Astrocyte (in vitro differentiated cells and primary cell): ENCODE measurements at regions not wholly inside any gene's neighbourhood (a gene's known extent, or its start where the extent isn't known, plus 50 kb on each side); places are given as distances from the start of the nearest gene placed in this dataset.
A peak's percentile ranks its signal among the peaks of the same experiment; 100 is the strongest.

Experiments
- DNase-seq: peaks from one replicate; pipeline ENCODE4 v3.0.0-alpha.2; 2010; ENCODE audit warnings: low read depth
- FAIRE-seq: peaks from 2 replicates; lab custom pipeline; 2011; peaks lifted over from hg19 to GRCh38; lab: Jason Lieb, UNC
- H2AFZ ChIP-seq: 2 replicates; pipeline ENCODE4 v1.6.0; 2012; ENCODE audit warnings: low read depth, low read length, inconsistent platforms
- H3K27ac ChIP-seq: 2 replicates; pipeline ENCODE4 v1.5.1; 2011; ENCODE audit warnings: low read depth, low read length, inconsistent platforms
- H3K27me3 ChIP-seq: 2 replicates; pipeline ENCODE4 v1.6.0; 2011; ENCODE audit warnings: low read length, inconsistent platforms; ENCODE audit not compliant: insufficient read depth
- H3K36me3 ChIP-seq: 2 replicates; pipeline ENCODE4 v1.5.1; 2011; ENCODE audit warnings: low read length, inconsistent platforms; ENCODE audit not compliant: insufficient read depth
- H3K4me1 ChIP-seq: 2 replicates; pipeline ENCODE4 v1.5.1; 2011; ENCODE audit warnings: low read length, inconsistent platforms; ENCODE audit not compliant: insufficient read depth
- H3K4me2 ChIP-seq: 2 replicates; pipeline ENCODE4 v1.6.0; 2012; ENCODE audit warnings: low read length, inconsistent platforms
- H3K4me3 ChIP-seq: 2 replicates; pipeline ENCODE4 v1.5.1; 2011; ENCODE audit warnings: low read depth, mild to moderate bottlenecking, low read length, inconsistent platforms; ENCODE audit not compliant: insufficient read depth
- H3K79me2 ChIP-seq: 2 replicates; pipeline ENCODE4 v1.6.0; 2012; ENCODE audit warnings: mild to moderate bottlenecking, low read length, inconsistent platforms; ENCODE audit not compliant: insufficient read depth
- H3K9ac ChIP-seq: 2 replicates; pipeline ENCODE4 v1.6.0; 2012; ENCODE audit warnings: mild to moderate bottlenecking, low read length, inconsistent platforms
- H3K9me3 ChIP-seq: 2 replicates; pipeline ENCODE4 v1.5.1; 2012; ENCODE audit warnings: low read depth, mild to moderate bottlenecking, low read length, inconsistent platforms; ENCODE audit not compliant: insufficient read depth
- H4K20me1 ChIP-seq: 2 replicates; pipeline ENCODE4 v1.6.0; 2012; ENCODE audit warnings: low read length, inconsistent platforms; ENCODE audit not compliant: insufficient read depth
- H3K27ac Mint-ChIP-seq: one replicate; pipeline ENCODE4 v1.8.0; 2021; ENCODE audit warnings: mild to moderate bottlenecking, mixed read lengths; ENCODE audit not compliant: unreplicated experiment
- H3K27me3 Mint-ChIP-seq: one replicate; pipeline ENCODE4 v1.8.0; 2021; ENCODE audit warnings: low read depth, mixed read lengths; ENCODE audit not compliant: unreplicated experiment
- H3K36me3 Mint-ChIP-seq: one replicate; pipeline ENCODE4 v1.8.0; 2021; ENCODE audit warnings: low read depth, mixed read lengths; ENCODE audit not compliant: unreplicated experiment
- H3K4me1 Mint-ChIP-seq: one replicate; pipeline ENCODE4 v1.8.0; 2021; ENCODE audit warnings: low read depth, mixed read lengths; ENCODE audit not compliant: unreplicated experiment
- H3K4me3 Mint-ChIP-seq: one replicate; pipeline ENCODE4 v1.8.0; 2021; ENCODE audit warnings: mild to moderate bottlenecking, moderate library complexity, mixed read lengths; ENCODE audit not compliant: unreplicated experiment
- H3K9me3 Mint-ChIP-seq: one replicate; pipeline ENCODE4 v1.8.0; 2021; ENCODE audit warnings: mild to moderate bottlenecking, mixed read lengths; ENCODE audit not compliant: unreplicated experiment
- EZH2 ChIP-seq: IDR thresholded peaks from 2 replicates; pipeline ENCODE4 v1.6.1; 2012; ENCODE audit warnings: mild to moderate bottlenecking, low read length, inconsistent platforms; ENCODE audit not compliant: insufficient read depth
- TF ChIP-seq, protein P1 (sequence below): IDR thresholded peaks from 2 replicates; pipeline ENCODE4 v1.5.1; 2011; ENCODE audit warnings: low read depth, mild to moderate bottlenecking, inconsistent platforms, low read length, moderate library complexity; ENCODE audit not compliant: insufficient read depth

DNA sequence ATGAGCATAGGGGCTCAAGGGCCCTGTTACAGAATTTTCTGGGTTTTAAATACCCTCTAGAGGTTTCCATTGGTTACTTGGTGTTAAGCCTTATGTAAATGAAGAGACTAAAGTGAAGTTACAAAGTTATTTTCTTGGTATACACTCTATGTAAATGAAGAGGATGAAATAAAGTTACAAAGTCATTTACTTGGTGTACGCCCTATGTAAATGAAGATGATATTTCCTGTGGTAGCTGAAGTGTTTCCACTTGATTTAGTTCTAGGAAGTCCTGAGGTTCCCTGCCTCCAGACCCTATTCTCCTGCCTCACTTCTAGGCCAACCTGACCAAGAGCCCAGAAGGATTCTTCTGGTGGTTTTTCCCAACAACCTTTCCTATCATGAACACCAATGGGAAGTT, 126.1 kb downstream of the SPTSSA start:
- DNase-seq: no peak
- no peak overlapping the region for H3K4me3 Mint-ChIP-seq

DNA sequence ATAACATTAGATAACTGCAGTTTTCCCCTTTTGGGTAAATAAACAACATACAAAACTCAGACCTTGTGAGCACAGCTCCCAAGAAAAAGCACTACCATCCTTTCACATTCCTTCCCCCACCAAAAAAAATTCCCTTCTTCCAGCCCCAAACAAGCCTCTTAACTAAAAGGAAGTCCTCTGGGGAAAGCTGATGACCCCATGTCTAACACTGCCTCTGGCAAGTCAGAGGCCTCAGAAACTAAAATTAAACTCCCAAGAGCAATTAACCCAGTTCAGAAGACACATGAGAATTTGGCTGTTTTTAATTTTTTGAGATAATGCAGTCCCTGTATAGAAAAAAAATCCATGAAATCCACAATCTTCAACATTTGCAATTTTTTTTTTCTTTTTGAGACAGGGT, 127.7 kb downstream of the SPTSSA start:
- H3K9me3 Mint-ChIP-seq: no peaks in the 10 kb centered on the region
- H3K27me3 Mint-ChIP-seq: no peaks in the 10 kb centered on the region
- no peaks in the 10 kb centered on the region for H3K36me3 ChIP-seq
- no peaks in the 10 kb centered on the region for H3K4me1 ChIP-seq
- H3K9ac ChIP-seq: no peak overlapping the region
- H3K4me3 ChIP-seq: no peak overlapping the region
- no peak for TF ChIP-seq EZH2
- TF ChIP-seq, protein P1, sequence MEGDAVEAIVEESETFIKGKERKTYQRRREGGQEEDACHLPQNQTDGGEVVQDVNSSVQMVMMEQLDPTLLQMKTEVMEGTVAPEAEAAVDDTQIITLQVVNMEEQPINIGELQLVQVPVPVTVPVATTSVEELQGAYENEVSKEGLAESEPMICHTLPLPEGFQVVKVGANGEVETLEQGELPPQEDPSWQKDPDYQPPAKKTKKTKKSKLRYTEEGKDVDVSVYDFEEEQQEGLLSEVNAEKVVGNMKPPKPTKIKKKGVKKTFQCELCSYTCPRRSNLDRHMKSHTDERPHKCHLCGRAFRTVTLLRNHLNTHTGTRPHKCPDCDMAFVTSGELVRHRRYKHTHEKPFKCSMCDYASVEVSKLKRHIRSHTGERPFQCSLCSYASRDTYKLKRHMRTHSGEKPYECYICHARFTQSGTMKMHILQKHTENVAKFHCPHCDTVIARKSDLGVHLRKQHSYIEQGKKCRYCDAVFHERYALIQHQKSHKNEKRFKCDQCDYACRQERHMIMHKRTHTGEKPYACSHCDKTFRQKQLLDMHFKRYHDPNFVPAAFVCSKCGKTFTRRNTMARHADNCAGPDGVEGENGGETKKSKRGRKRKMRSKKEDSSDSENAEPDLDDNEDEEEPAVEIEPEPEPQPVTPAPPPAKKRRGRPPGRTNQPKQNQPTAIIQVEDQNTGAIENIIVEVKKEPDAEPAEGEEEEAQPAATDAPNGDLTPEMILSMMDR: no peak
- H3K9me3 ChIP-seq: no peaks in the 10 kb centered on the region
- DNase-seq (no peak), FAIRE-seq (no peak)
- no peaks in the 10 kb centered on the region for H4K20me1 ChIP-seq
- H3K79me2 ChIP-seq: no peaks in the 10 kb centered on the region
- H3K27me3 ChIP-seq: no peaks in the 10 kb centered on the region
- no peak overlapping the region for H3K4me2 ChIP-seq
- no peak overlapping the region for H3K27ac Mint-ChIP-seq
- no peak overlapping the region for H2AFZ ChIP-seq
- H3K4me1 Mint-ChIP-seq: no peaks in the 10 kb centered on the region
- H3K4me3 Mint-ChIP-seq: no peak overlapping the region
- H3K36me3 Mint-ChIP-seq: no peaks in the 10 kb centered on the region
- no peak overlapping the region for H3K27ac ChIP-seq

More for the DNA sequence above, 126.1 kb downstream of the SPTSSA start:
- Mint-ChIP-seq H3K27ac (no peak overlapping the region), H3K36me3 (no peaks in the 10 kb centered on the region), H3K9me3 (no peaks in the 10 kb centered on the region), H3K4me1 (no peaks in the 10 kb centered on the region), H3K27me3 (no peaks in the 10 kb centered on the region)
- no peak for FAIRE-seq
- Histone ChIP-seq H3K4me2 (no peak overlapping the region), H3K9me3 (no peaks in the 10 kb centered on the region), H3K79me2 (no peaks in the 10 kb centered on the region), H4K20me1 (no peaks in the 10 kb centered on the region), H3K27me3 (no peaks in the 10 kb centered on the region), H3K27ac (no peak overlapping the region), H3K4me3 (no peak overlapping the region), H3K36me3 (no peaks in the 10 kb centered on the region), H3K9ac (no peak overlapping the region), H2AFZ (no peak overlapping the region), H3K4me1 (peaks cover 4% of the 10 kb centered on the region)
- TF ChIP-seq, protein P1: no peak
- no peak for TF ChIP-seq EZH2

DNA sequence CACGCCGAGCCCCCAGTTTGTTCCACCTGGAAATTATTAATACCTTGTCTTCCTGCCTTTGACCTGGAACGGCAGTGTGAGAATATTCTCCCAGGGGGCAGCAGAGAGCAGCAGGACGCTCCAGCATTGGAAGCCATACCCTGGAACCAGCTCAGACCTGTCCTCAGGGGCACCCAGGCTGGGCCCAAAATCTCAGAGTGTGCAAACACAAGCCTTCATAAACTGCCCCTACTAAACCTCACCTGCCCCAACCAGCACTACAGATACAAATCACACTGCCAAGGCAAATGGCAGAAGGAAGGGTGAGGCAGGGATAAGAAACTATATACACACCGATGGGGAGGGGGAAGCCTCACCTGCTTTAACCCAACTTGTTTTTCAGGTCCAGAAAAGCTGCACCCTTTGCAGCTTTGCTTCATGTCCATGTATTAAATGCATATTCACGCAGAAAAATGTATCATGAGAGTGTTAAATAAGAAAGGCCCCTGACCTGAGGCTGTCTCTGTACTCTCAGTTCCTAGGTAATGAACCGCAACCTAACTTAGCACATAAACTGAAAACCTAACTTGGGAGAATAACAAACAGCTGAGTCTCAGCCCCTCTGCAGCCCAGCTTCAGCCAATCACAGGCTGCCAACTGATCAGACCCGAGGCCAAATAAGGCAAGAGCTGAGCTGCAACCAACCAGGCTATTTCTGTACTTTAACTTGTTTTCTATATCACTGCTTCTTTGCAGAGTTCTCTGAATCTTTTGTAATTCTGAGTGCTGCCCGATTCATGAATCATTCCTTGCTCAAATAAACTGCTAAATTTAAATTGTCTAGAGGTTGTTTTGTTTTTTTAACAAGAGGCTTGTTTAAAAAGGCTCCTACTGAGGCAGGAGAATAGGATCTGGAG, 130.1 kb downstream of the SPTSSA start:
- no peak overlapping the region for H3K27ac Mint-ChIP-seq
- FAIRE-seq (no peak), DNase-seq (peak; percentile 54)
- Histone ChIP-seq H2AFZ (peak overlapping the region; percentile 61), H4K20me1 (no peaks in the 10 kb centered on the region), H3K36me3 (no peaks in the 10 kb centered on the region), H3K79me2 (no peaks in the 10 kb centered on the region), H3K4me2 (peak overlapping the region; percentile 15), H3K4me1 (no peaks in the 10 kb centered on the region), H3K4me3 (no peak overlapping the region), H3K27me3 (no peaks in the 10 kb centered on the region), H3K9me3 (no peaks in the 10 kb centered on the region), H3K27ac (no peak overlapping the region), H3K9ac (no peak overlapping the region)
- no peaks in the 10 kb centered on the region for H3K36me3 Mint-ChIP-seq
- TF ChIP-seq EZH2: no peak
- TF ChIP-seq, protein P1: peak; percentile 65
- no peaks in the 10 kb centered on the region for H3K27me3 Mint-ChIP-seq
- no peaks in the 10 kb centered on the region for H3K9me3 Mint-ChIP-seq
- H3K4me1 Mint-ChIP-seq: no peaks in the 10 kb centered on the region
- H3K4me3 Mint-ChIP-seq: no peak overlapping the region
